Epithelial cell of prostate (primary cell): ENCODE measurements at regions not wholly inside any gene's neighbourhood (a gene's known extent, or its start where the extent isn't known, plus 50 kb on each side); places are given as distances from the start of the nearest gene placed in this dataset.

Experiments
- DNase-seq: peaks from one replicate; pipeline ENCODE4 v3.0.0-alpha.2; 2011; ENCODE audit warnings: low read depth, low spot score
- H3K27ac ChIP-seq: fragments of 450-650 bp; 2 replicates; pipeline ENCODE4 v1.5.1; 2017; ENCODE audit warnings: mild to moderate bottlenecking

- no peak for DNase-seq
- H3K27ac ChIP-seq: no peak overlapping the region
Measured at GRCh38 chr5:152838241-152838786, 433.2 kb upstream of the NMUR2 start.

DNA sequence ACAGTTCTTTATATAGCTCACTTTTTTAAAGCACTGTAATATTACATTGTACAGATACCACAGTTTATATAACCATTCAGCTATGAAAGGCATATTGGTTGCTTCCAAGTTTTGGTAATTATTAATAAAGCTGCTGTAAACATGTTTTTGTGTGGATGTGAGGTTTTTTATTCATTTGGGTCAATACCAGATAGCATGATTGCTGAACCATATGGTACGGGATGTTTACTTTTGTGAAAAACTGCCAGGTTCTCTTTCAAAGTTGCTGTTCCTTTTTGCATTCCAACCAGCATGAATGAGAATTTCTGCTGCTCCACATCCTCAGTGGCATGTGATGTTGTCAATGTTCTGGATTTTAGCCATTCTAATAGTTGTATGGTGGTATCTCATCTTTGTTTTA is 439.6 kb upstream of the NMUR2 start:
- DNase-seq: no peak
- H3K27ac ChIP-seq: no peak overlapping the region

GRCh38 chr5:152853361-152853760 is 448.3 kb upstream of the NMUR2 start:
- no peak overlapping the region for H3K27ac ChIP-seq
- no peak for DNase-seq

- H3K27ac ChIP-seq: no peak overlapping the region
- DNase-seq: no peak
Measured at GRCh38 chr5:152855441-152855840, 450.4 kb upstream of the NMUR2 start.

- DNase-seq: no peak
- no peak overlapping the region for H3K27ac ChIP-seq
Measured at GRCh38 chr5:152861231-152861630, 456.2 kb upstream of the NMUR2 start.

DNA sequence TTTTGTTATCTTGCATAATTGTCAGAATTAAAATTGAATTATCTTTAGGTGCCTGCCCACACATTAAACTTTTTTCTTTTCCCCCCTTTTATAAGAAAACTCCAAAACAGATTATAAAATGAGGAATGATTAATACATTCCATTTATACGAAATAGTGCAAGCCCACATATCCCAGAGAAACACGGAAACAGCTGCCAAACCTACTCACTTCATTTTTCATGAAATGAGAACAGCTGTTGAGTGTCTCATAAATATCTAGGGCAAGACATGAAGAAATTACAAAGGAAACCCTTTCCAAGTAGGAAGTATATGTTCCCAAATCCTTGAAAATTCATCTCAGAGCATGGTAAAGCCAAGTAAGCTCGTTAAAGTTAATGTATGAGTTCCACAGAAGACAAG is 459.4 kb upstream of the NMUR2 start:
- H3K27ac ChIP-seq: no peak overlapping the region
- no peak for DNase-seq

DNA sequence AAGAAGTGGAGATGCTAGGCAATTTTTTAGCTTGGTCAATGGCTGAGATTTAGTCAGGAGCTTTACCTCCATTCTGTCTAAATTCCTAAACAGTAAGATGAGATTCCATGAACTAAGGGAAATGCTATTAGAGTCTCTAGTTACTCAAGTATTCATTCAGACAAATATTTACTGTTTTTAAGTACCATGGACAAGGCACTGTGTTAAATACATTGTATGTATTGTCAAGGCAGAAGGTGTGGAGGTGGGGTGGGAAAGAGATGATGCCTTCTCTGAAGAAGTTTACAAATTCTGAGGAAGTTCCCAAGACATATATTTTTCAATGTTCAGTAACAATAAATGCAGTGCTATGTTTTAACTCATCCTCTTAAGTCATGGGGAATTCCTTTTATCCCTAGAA is 459.9 kb upstream of the NMUR2 start:
- H3K27ac ChIP-seq: no peak overlapping the region

GRCh38 chr5:152869971-152870370 is 464.9 kb upstream of the NMUR2 start:
- DNase-seq: no peak
- no peak overlapping the region for H3K27ac ChIP-seq

More for the DNA sequence above, 459.9 kb upstream of the NMUR2 start:
- no peak for DNase-seq

DNA sequence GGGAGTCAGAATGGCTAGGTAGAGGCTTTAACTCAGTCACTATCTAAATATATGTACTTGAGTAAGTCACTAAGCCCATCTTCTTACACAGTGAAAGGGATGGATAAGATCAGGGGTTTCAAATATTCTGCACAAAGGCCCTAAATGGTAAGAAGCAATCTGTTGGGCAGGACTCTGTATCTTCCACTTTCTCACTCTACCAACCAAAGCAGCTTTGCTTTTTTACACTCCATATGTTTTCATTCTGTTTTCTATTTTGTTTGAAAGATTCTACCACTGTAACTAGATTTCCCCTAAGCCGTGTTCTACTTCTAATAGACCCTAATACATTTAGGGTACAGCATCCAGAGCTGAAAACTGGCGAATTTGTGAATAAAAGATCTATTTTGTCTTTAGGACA is 477.5 kb upstream of the NMUR2 start:
- no peak overlapping the region for H3K27ac ChIP-seq
- DNase-seq: no peak

DNA sequence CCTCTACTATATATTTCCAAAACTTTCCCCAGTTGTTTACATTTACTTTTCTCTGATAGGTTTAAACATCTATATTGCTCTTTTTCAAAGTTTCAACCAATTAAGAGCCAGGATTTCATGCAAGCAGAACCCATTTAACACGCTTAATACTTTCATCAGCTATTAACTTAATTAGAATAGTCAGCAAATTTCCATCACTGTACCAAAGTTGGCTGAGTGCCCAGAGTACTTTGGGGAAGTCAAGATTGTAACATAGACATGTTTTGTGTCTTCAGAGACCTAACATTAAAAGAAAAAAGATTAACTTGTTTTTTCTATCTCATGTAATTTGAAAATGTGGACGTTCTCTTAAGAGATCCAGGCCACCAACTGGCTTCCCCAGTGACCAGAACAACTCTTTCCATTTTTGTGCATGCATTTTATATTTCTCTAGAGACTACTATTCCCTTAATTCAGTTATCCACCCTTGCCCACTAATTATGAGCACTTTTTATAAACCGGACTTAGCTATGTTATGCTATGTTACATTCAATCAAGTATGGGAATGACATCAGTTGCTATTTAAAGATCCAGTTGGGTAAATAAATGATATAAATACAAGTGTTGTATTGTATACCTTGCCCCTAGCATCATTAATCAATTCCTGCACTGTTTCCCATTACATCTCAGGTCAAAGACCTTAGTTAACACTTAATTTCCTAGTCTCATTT is 478.1 kb upstream of the NMUR2 start:
- DNase-seq: no peak
- no peak overlapping the region for H3K27ac ChIP-seq

DNA sequence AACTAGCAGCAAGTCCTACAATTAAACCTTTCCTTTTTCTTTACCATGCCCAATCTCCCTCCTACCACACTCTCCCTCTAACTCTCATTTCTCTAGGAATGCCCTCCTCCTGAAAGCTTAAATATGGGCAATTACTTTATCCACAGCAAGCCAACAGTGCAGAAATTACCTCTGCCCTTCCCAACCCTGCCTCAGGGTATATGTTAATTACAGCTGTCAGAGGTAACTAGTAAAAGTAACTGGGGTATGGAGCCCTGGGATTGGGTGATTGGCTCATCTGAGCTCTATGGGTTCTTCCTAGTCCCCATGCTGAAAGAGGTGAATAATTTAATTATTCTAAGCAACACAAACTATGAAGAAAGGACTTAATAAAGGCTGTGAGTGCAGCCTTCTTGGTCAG is 478.9 kb upstream of the NMUR2 start:
- DNase-seq: no peak
- H3K27ac ChIP-seq: no peak overlapping the region

DNA sequence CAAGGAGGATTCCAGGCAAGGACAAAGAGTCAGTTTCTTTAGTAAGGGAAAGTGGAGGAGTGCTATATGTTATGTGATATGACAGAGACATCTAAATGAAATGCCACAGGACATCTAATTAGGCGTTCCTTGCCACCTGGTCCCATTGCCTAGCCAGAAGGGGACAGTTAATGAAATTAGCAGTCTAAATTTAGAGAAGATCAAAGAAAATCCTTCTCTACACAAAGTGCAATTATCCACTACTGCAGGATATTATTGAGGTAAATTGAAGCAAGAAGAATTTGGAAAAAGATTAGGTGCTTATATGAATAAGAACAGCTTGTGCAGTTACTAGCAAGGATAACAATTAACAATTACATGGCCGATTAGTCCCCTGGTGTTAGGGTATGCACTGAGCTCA is 495.3 kb upstream of the NMUR2 start:
- DNase-seq: no peak
- H3K27ac ChIP-seq: no peak overlapping the region

- DNase-seq: no peak
- H3K27ac ChIP-seq: no peak overlapping the region
Measured at GRCh38 chr5:152901754-152902153, 496.7 kb upstream of the NMUR2 start.

DNA sequence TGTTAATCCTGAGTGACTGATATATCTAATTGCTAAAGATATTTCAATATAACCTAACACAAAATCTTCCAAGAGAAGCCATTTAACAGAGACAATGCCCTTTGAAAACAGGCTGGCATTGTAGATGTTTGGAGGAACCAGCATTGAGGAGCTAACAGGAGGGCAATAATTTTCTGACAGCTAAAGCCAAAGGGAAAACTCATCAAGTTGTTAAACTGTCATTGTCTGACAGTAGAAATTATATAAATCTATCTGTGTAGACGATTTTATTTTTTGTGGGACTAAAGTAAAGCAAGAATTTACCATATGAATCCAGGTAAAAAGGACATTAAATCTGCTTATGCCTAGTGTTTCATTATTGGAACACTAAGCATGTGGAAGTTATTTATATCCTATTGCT is 500.2 kb upstream of the NMUR2 start:
- no peak overlapping the region for H3K27ac ChIP-seq

GRCh38 chr5:152907488-152908245 is 502.6 kb upstream of the NMUR2 start:
- no peak for DNase-seq
- H3K27ac ChIP-seq: no peak overlapping the region

More for the DNA sequence above, 500.2 kb upstream of the NMUR2 start:
- DNase-seq: no peak

GRCh38 chr5:152912924-152913323 is 507.8 kb upstream of the NMUR2 start:
- no peak for DNase-seq

DNA sequence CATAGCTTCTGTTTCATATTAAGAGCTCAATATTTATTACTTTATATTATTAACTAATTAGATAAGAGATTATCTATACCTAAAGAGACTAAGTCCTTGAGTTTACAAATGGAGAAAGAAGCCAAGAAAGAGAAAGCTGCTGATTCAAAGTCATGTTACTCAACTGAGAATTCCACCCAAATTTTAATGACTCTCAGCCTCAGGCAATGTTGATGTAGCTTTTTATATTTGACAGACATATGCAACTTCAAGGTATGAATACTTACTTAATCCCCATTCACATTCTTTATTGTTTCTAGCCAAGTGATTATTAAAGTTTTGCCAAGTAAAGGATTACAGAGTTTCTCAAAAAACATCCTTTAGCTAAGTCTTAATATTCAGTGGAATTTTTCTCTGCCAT is 527.5 kb upstream of the NMUR2 start:
- no peak for DNase-seq
- H3K27ac ChIP-seq: no peak overlapping the region

More at GRCh38 chr5:152912924-152913323, 507.8 kb upstream of the NMUR2 start:
- H3K27ac ChIP-seq: no peak overlapping the region

GRCh38 chr5:152933056-152933455 is 528.0 kb upstream of the NMUR2 start:
- no peak for DNase-seq
- no peak overlapping the region for H3K27ac ChIP-seq

GRCh38 chr5:152938630-152939029 is 533.6 kb upstream of the NMUR2 start:
- H3K27ac ChIP-seq: no peak overlapping the region
- no peak for DNase-seq

- no peak for DNase-seq
- no peak overlapping the region for H3K27ac ChIP-seq
Measured at GRCh38 chr5:152942633-152943336, 537.7 kb upstream of the NMUR2 start.
